ENCODE measurements at regions not wholly inside any gene's neighbourhood (a gene's known extent, or its start where the extent isn't known, plus 50 kb on each side); places are given as distances from the start of the nearest gene placed in this dataset.
A peak's percentile ranks its signal among the peaks of the same experiment; 100 is the strongest.
"Not testable (repeated sequence)": the region's sequence is repeated elsewhere in the genome, so short reads cannot be mapped to it uniquely, and the experiment has no call there.

DNA sequence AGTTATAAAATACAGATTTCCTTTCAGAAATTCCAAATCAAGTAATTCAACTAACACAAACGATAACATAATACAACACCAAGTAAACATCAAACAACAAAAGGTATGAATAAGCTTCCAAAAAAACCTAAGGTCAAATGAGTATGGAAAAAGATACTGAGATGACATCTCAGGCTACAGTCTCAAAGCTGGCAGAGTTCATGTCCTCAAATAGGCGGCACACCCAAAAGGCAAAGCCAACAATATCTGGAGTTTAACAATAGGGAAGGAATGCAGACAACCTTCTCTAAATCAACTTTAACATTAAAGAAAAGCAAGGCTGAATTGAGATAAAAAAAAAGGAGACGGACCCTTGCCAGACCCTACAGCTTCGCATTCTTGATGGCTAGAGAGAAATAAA, 346.6 kb downstream of the RSL24D1 start:
- DNase-seq (ENCODE audit: low read depth in 2 of 3, low spot score in 2 of 3), result no peak

DNA sequence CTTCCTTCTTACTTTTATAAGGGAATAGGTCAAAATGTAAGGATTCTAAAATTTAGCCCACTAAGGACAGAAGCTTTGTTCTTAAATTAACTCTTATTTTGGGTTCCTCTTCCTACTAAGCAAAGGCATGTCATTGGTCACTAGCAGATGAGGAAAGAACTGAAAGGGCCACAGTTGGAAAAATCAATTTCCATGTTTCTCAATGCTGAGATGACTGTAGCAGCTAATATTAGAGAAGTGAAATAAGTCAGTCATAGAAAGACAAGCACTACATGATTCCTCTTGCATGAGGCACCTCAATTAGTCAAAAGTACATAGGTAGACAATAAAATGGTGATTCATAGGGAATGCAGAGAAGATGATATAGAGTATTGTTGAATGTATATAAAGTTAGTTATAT, 353.7 kb downstream of the RSL24D1 start:
- DNase-seq (ENCODE audit: low read depth in 2 of 3, low spot score in 2 of 3), result no peak

DNA sequence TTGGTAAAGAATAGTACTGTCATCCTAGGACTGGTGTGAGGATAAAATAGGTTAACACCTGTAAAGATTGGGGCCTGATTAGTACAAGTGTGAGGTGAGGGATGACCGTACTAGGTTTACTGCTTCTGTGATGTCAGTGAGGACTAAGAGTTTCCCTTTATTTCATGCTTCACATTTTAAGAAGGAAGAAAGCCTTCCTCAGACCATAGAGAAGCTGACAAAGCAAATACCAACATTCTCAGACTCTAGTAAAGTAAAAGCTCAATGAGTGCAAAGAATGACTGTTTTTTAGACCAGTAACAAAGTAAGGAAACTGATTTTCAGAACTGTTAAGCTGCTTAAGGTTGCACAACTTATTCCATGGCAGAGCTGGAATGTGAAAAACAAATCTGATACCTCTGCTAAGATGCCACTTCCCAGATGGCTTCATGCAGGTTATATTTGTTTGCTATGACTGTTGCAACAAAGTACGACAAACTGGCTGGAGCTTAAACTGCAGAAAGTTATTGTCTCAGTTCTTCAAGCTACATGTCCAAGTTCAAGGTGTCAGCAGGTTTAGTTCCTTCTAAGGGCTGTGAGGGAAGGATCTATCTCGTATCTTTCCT, 354.9 kb downstream of the RSL24D1 start:
- no peak for DNase-seq (ENCODE audit: low read depth in 2 of 3, low spot score in 2 of 3)

DNA sequence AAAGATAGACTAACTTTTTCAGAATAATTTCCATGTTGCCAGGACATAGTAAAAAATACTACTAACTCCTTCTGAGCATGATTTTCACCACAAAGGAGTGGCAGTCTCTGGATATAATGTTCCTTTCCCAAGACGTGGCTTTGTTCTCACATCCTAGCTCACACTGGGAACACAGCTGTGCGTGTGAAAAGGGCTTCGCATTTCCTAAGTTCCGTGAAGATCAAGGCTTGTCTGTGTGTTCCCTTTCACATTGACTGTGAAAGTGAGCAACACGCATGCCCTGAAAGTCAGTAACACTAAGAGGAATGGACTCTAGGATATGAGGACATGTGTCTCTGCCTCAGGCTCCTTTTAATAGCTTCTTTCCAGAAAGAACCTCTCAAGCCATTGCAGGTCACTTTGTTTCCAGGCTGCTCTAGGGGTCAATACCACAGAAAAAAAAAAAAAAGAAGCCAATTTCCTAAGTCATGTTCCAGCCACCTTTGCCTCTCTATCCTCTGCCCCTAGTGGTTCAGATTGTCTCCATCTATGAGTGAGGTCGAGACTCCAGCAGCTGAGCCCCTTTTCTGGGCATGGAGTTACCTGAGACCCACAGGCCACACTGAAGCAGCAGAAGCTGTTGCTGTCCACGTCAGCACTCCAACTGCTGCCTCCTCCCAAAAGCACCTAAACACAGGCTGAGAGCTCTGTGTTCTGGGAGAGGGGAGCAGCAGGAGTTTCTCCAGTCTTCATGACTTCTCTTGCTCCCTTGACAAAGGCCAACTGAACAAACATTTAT, 355.9 kb downstream of the RSL24D1 start:
- no peak for DNase-seq (ENCODE audit: low read depth in 2 of 3, low spot score in 2 of 3)

DNA sequence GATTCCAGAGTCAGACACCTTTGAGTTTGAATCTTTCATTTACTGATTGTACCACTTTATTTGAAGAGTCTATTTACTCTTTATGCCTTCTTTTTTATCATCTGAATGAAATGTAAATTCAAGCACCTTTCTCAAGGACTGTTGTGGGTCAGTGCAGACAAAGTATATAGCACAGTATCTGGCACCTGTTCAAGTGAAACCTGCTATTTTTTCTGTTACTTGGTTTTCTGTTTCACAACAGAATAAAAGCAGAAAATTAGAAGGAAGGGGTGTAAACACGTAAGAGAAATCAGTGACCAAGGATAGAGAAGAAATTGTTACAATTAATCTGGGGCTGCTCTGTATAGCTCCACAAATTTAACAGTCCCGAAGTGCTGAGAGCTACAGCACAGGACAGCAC, 357.4 kb downstream of the RSL24D1 start:
- no peak for DNase-seq (ENCODE audit: low read depth in 2 of 3, low spot score in 2 of 3)

DNA sequence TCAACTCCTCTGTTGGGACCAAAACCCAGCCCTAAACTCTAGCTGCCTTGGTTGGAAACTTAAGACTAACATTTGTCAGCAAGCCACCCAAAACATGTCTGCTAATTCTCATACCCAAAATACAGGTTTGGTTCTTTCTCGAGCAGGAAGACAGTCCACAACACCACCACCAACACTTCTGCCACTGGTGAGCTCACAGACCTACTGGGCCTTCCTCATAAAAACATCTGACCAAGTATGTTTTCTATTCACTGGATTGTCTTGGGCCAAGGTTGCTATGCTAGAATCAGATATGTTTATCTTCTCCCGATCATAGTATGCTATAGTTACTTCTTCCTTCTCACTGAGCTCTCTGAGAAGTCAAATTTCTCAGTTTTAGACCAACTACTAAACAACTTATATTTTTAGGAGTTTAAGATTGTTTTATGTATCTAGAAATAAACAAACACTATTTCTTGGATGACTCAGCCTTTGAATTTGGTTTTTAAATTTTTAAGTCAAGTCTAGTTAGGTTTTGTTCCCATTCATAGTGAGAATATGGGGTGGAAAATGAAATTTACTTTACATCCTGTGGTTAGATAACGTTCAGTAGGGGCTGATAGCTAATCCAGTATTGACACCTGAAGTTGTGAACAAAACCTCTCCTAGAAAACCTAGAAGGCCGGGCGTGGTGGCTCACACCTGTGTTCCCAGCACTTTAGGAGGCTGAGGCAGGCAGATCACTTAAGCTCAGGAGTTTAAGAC, 360.5 kb downstream of the RSL24D1 start:
- no peak for DNase-seq (ENCODE audit: low read depth in 2 of 3, low spot score in 2 of 3)

DNA sequence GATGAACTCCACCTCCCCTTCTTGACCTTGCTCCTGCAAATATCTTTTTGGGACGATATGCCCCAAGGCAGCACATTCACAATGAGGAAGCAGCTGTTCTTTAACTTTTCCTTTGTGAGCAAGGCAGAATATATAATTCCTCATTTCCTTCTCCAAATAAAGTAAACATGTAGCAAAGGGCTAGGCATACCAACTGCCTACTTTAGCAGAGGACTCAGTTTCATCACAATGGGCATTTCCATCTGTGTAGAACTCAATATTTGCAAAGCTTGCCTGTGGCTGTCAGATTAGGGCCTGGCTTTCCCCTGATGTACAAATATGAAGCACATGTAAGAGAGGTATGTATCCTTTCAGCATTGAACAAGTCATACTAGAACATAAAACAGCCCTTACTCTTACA, 366.9 kb downstream of the RSL24D1 start:
- no peak for DNase-seq (ENCODE audit: low read depth in 2 of 3, low spot score in 2 of 3)

DNA sequence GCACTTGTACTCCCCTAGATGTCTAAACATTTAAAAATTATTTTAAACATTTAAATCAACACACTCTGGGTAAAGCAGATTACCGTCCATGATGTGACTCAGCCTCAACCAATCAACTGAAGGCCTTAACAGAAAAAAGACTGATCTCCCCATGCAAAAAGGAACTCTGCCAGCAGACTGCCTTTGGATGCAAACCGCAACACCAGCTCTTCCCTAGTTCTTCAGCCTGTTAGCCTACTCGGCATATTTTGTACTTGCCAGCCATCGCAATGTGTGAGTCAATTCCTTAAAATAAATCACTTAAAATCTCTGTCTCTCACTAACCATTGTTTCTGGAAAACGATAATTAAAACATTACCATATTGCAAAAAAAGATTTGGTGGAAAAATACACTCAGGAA, 375.9 kb downstream of the RSL24D1 start:
- DNase-seq (ENCODE audit: low read depth in 2 of 3, low spot score in 2 of 3), result no peak

DNA sequence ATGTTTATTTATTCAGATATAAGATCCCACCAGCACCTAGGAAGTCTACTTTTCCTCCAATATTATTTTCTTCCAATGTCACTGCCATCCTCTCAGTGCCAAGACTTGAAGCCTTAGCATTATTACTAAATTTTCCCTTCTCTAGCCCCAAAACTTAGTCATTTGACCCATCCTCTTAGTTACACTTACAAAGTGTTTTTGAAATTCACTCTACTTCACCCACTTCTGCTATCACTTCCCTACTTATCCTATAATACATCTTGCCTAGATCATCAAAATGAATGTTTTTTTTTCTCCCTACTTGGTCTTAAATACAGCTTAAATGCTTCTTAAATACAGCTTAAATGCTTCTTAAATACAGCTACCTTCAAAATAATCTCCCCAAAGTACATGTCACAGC, 376.6 kb downstream of the RSL24D1 start:
- no peak for DNase-seq (ENCODE audit: low read depth in 2 of 3, low spot score in 2 of 3)

DNA sequence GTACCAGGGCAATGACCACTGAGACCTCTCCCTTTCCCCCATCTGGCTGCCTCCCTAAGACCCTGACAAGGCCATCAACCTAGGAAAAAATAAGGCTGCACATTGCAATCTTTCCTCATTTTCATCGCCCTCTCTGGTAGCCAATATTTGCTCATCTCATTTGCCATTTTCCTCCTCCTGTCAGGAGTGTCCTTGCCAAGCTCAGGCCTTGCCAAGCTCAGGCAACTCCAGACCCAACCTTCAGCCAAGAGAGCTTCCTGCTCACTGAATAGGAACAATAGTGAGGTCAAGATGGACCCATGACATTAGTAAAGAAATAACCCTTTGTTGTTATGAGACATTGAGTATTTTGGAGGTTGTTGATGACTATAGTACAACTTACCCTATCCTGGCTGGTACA, 380.3 kb downstream of the RSL24D1 start:
- DNase-seq (ENCODE audit: low read depth in 2 of 3, low spot score in 2 of 3), result no peak

DNA sequence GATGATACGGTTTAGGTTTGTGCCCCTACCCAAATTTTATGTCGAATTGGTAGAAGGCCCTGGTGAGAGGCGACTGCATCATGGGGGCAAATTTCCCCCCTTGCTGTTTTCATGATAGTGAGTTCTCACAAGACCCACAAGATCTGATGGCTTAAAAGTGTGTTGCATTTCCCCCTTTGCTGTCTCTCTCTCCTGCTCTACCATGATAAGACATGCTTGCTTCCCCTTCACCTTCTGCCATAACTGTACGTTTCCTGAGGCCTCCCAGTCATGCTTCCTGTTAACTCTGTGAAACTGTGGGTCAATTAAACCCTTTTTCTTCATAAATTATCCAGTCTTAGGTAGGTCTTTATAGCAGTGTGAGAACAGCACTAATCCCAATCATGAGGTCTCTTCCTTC, 381.2 kb downstream of the RSL24D1 start:
- peak in 2 of 3 donors; percentile 16 to 62 for DNase-seq (ENCODE audit: low read depth in 2 of 3, low spot score in 2 of 3)

DNA sequence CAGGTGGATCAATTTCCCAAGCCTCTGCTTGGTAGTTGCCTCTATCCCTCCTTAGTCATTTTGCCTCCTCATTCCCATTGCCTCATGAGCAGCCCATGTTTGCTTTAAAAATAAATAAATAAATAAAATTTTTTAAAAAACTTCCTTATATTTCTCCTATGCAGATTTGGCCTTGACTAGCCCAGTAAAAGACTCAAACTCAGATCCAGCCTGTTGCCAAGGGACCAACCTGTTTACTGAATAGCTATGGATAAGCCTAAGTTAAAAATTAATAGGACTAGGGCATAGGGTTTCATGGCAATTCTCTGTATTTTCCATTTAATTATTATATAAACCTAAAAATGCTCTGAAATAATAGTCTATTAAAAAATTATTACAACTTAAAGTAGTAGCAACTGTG, 384.4 kb downstream of the RSL24D1 start:
- DNase-seq (ENCODE audit: low read depth in 2 of 3, low spot score in 2 of 3), result no peak

DNA sequence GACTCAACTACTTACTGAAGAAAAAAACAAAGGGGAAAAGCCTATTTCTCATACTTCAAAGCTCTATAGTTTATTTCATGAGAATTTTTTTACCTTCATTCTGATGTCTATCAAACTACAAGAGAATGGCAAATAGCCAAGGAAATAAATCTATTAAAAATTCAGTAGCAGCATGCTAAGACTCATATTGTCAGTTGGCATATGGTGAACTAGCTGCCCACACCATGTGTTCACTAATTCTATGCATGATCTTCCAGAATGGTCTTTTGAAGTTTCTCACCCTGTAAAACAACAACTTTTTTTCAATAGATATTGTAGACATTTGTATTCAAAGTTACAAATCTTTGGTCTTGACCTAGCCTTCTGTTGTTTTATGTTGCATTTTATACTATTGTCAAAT, 386.2 kb downstream of the RSL24D1 start:
- no peak for DNase-seq (ENCODE audit: low read depth in 2 of 3, low spot score in 2 of 3)

DNA sequence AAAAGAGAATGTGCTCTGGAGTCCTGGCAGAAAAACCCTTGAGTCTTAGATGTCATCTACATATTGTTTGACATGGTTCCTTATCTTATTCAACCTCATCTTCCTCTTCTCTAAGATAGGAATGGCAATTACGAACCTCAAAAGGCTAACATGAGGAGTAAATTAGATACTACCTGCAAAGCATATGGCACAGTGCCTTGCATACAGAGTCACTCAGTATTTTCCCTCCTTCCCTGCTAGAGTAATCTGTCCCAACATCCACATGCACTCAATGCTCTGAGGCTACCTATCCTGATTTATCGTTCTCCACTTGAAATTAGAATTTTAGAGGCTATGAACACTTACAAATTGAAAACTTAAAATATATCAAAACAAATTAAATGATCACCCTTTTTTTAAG, 386.7 kb downstream of the RSL24D1 start:
- DNase-seq (ENCODE audit: low read depth in 2 of 3, low spot score in 2 of 3), result no peak

DNA sequence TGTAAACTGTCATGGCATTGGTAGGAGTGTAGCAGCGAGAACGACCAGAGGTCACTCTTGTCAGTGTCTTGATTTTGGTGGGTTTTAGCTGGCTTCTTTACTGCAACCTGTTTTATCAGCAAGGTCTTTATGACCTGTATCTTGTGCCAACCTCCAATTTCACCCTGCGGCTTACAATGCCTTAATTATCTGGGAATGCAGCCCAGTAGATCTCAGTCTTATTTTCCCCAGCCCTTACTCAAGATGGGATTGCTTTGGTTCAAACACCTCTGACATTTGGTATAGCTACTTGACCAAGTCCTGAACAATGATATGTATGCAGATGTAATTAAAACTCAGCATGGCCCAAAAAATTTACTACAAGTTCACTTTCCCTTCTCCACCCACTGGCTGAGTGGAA, 388.4 kb downstream of the RSL24D1 start:
- no peak for DNase-seq (ENCODE audit: low read depth in 2 of 3, low spot score in 2 of 3)

DNA sequence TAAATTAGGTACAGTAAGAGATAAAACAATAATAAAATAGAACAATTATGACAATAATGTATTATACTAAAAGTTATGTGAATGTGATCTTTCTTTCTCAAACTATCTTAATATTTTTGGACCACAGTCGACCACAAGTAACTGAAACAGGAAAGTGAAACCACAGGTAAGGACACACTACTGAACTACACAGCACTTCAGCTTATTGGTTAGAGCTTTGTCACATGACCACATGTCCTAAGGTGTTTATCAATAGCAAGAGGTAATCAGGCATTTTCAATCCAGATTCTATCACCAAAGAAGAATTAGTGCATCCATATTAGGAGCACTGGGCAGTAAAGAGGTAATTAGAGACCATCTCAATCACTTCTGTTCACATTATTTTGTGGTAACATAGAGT, 392.8 kb downstream of the RSL24D1 start:
- peak in 1 of 3 donors; percentile 23 for DNase-seq (ENCODE audit: low read depth in 2 of 3, low spot score in 2 of 3)

DNA sequence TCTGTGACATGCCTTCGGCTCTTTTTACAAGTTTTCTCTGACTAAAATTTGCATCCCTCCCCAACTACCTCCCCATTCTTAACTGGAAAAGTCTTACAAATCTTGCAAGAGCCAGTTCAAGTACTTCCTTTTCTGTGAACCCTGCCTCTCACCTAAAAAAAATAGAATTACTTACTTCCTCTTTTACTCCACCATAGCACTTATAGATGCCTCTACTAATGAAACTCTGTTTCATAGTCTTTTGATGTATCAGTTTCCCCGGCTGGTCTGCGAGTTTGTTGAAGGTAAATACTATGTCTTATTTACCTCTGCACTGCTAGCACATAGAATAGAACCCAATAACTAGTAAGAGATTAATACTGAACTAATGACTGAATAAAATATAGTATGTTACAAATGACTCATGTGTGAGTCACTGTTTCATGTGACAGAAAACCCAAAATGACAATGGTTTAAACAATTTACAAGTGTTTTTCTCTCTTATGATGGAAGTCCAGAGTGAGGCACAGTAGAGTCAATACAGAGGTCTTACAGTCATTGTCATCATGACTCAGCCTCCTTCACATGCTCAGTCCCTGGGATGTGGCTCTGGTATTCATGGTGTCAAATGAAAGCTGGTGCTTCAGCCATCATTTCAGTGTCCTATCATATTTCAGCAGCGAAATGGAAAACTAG, 393.5 kb downstream of the RSL24D1 start:
- DNase-seq (ENCODE audit: low read depth in 2 of 3, low spot score in 2 of 3), result peak in 2 of 3 donors; percentile 74 to 82

DNA sequence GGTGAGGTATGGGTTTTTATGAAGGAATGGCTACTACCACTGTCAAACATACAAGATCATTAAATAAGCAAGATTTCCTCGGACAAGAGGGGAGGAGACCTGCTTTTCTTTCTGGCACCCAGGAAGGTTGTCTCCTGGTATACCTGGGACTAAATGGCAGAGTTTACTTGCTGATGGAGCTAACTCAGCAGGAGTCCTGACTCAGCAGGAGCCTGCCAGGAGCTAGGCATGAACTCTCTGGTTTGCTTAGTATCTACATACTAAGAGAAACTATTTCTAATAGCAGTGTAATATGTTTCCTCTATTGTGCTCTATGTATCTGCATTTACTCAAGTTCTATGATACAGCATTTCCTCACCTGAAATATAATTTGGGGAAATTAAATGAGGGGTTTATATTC, 404.2 kb downstream of the RSL24D1 start:
- no peak for DNase-seq (ENCODE audit: low read depth in 2 of 3, low spot score in 2 of 3)

DNA sequence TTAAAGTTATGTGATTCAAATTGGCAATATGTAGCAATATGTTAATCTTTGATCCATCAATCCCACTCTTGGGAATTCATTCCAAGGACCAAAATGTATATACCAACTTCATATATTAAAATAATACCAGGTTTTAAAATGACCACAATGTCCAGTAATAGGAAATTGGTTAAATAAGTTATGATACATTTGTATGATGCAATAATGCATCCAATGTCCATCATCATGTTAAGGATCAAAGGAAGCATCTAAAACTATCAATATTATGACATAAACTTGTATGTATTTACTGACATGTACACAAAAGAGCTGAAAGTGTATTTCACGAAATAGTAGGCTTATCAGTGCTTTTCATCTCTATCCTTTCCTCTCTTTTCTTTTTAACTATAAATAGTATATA, 406.0 kb downstream of the RSL24D1 start:
- DNase-seq (ENCODE audit: low read depth in 2 of 3, low spot score in 2 of 3), result no peak

DNA sequence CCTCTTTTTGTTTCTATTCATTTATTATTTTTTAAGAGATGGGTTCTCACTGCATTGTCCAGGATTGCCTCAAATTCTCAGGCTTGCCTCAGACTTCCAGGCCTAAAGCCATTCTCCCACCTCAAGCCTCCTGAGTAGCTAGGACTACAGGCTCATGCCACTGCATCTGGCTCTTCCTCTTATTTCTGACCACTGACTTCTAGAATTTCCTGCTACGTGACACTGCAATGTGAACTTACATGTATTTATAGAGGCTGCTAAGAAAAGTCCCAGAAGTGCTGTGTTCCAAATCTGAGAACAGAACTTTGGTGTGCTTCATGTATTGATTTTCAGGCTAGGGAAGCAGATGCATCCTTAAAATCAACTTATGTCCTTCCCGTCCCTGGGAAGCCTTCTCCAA, 407.4 kb downstream of the RSL24D1 start:
- peak in 1 of 3 donors; percentile 38 for DNase-seq (ENCODE audit: low read depth in 2 of 3, low spot score in 2 of 3)

DNA sequence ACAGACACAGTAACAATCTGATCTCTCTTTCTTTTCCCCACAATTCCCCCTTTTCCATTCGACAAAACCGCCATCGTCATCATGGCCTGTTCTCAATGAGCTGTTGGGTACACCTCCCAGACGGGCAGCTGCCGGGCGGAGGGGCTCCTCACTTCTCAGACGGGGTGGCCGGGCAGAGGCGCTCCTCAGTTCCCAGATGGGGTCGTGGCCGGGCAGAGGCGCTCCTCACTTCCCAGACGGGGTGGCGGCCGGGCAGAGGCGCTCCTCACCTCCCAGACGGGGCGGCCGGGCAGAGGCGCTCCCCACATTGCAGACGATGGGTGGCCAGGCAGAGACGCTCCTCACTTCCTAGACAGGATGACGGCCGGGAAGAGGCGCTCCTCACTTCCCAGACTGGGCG, 415.5 kb downstream of the RSL24D1 start:
- not testable (repeated sequence) for DNase-seq (ENCODE audit: low read depth in 2 of 3, low spot score in 2 of 3)

Data from hematopoietic multipotent progenitor cell (in vitro differentiated cells).